ENCODE measurements at regions not wholly inside any gene's neighbourhood (a gene's known extent, or its start where the extent isn't known, plus 50 kb on each side); places are given as distances from the start of the nearest gene placed in this dataset.

DNA sequence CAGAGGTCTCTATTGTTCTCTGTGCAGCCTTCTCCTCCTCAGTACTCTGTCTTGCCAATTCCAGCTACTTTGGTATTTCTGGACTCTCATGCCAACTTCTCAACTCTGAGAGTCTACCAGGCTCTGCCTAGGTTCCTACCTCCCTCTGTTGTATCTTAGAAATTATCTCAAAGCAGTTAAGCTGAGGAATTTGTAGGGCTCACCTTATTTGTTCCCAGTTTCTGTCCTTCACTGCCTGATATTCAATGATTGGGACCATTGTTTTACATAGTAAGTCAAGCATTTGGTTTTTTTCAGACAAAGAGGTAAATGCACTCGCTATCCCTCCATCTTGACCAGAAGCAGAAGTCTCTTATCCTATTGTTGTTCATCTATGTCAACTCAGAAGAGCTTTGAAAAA, 205.0 kb upstream of the PGR start:
- TF ChIP-seq, protein P1, sequence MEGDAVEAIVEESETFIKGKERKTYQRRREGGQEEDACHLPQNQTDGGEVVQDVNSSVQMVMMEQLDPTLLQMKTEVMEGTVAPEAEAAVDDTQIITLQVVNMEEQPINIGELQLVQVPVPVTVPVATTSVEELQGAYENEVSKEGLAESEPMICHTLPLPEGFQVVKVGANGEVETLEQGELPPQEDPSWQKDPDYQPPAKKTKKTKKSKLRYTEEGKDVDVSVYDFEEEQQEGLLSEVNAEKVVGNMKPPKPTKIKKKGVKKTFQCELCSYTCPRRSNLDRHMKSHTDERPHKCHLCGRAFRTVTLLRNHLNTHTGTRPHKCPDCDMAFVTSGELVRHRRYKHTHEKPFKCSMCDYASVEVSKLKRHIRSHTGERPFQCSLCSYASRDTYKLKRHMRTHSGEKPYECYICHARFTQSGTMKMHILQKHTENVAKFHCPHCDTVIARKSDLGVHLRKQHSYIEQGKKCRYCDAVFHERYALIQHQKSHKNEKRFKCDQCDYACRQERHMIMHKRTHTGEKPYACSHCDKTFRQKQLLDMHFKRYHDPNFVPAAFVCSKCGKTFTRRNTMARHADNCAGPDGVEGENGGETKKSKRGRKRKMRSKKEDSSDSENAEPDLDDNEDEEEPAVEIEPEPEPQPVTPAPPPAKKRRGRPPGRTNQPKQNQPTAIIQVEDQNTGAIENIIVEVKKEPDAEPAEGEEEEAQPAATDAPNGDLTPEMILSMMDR (conservative IDR thresholded peaks at IDR 0.05 in 1 of 2, IDR thresholded peaks at IDR 0.05 in 1 of 2; ENCODE audit: extremely low read depth in 1 of 2, insufficient read depth in 1 of 2, low read depth in 1 of 2, low read length in 2 of 2): no peak
- TF ChIP-seq EZH2 (IDR thresholded peaks at IDR 0.05; ENCODE audit: borderline replicate concordance, low read length): no peak

Data from mammary epithelial cell (primary cell).